NOMO-1 treated with DMSO at 0.1 percent for 48 hours (cell line): ENCODE measurements at regions not wholly inside any gene's neighbourhood (a gene's known extent, or its start where the extent isn't known, plus 50 kb on each side); places are given as distances from the start of the nearest gene placed in this dataset.
A peak's percentile ranks its signal among the peaks of the same experiment; 100 is the strongest.
"Not testable (repeated sequence)": the region's sequence is repeated elsewhere in the genome, so short reads cannot be mapped to it uniquely, and the experiment has no call there.

Experiments used
- DNase-seq: peaks from one replicate; lab custom pipeline; 2025; ENCODE audit not compliant: unreplicated experiment; lab: John Stamatoyannopoulos, UW

- DNase-seq = no peak
These were observed 155.2 kb downstream of the SLC38A4 start for GRCh38 chr12:46670636-46671035.

- no peak for DNase-seq
These were observed 156.1 kb downstream of the SLC38A4 start for GRCh38 chr12:46669720-46670119.

GRCh38 chr12:46667551-46667950 is 158.2 kb downstream of the SLC38A4 start:
- no peak for DNase-seq

DNA sequence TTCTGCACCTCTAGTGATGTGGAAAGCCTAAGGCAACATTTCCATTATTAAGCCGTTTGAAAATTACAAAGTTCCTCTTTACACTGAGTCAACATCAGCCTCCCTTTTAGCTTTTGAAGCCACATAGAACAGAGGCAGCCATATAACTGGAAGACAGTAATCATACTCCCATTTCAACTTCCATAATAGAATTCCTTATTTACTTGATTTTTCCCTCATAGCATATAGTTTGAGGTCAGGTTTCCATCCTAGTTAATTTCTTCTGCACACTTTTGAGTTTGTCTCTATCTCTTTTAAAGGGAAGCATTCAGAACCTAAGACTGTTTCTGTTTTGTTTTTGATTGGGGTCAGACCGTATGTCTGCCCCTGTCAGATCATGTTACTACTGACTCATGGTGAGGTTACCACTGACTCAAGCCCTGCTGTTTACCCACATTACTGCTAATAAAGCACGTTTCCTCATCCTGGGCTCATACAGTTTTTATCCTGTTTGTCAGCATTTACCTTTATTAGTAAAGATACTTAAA is 161.0 kb downstream of the SLC38A4 start:
- peak; percentile 85 for DNase-seq

DNA sequence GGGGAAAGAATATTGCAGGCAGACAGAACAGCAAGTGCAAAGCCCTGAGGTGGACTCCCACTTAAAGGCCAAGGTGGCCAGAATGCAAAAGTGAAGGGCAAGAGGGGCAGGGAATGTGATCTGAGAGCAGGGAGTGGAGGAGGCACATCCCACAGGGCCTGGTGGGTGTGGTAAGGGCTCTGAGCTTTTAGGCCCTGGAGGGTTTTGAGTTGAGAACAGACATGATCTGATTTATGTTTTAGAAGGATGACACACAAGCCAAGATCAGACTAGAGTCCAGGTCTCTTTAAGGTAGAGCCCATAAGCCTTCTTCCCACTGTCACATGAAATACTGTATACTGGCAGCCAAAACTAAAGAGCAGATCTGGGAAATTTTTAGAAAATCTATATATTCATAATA is 162.5 kb downstream of the SLC38A4 start:
- no peak for DNase-seq

GRCh38 chr12:46661110-46661845 is 164.5 kb downstream of the SLC38A4 start:
- DNase-seq = peak; percentile 82

- peak; percentile 92 for DNase-seq
These were observed 165.1 kb downstream of the SLC38A4 start for GRCh38 chr12:46660719-46661109.

DNA sequence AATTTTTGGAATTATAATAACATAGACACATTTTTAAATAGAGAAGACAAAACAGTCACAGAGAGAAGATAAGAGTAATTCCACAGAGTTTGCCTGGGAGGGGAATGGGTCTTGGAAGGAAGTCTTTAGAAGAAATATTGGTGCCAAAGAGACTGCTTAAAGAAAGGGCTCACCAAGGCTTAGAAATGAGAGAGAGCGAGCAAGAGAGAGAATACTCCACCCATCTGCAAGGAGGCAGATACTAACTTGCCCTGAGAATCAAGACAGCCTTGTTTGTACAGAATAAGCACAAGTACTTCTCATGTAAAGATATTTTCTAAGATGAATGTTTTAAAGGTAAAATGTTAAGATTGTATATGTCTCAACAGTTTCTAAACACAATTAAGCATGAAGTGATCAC is 165.5 kb downstream of the SLC38A4 start:
- DNase-seq = no peak

DNA sequence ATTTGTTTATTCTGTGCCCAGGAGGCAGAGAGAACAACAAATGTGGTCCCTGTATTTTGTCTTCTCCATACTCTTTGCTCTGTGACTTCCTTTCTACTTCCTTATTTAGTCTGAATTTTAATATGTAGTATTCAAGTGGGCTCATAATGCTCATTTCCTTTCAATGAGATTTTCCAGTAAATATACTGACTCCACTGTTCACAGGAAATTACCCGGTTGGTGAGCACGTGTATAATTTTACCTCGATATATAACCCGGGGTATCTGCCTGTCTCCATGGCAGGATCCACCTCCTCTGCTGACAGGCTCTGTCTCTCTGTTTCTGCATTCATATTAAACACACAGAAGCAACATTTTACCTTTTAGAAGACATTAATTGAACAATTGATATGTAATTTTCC is 166.0 kb downstream of the SLC38A4 start:
- DNase-seq = peak; percentile 43

GRCh38 chr12:46659032-46659650 is 166.7 kb downstream of the SLC38A4 start:
- DNase-seq = no peak

- DNase-seq = no peak
These were observed 168.1 kb downstream of the SLC38A4 start for GRCh38 chr12:46657453-46658411.

DNA sequence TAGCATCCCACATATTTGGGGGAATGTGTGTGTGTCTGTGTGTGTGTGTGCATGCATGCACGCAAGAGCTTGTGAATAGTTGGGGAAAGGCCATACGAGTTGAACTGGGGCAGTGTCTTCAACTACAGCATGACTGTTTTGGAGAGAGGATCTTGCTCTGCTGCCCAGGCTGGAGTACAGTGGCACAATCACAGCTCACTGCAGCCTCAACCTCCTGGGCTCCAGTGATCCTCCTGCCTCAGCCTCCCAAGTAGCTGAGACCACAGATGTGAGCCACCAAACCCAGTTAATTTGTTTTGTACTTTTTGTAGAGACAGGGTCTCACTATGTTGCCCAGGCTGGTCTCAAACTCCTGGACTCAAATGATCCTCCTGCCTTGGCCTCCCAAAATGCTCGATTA is 169.8 kb downstream of the SLC38A4 start:
- DNase-seq = not testable (repeated sequence)

- no peak for DNase-seq
These were observed 172.5 kb downstream of the SLC38A4 start for GRCh38 chr12:46653311-46653710.

- no peak for DNase-seq
These were observed 173.1 kb downstream of the SLC38A4 start for GRCh38 chr12:46652692-46653091.

DNA sequence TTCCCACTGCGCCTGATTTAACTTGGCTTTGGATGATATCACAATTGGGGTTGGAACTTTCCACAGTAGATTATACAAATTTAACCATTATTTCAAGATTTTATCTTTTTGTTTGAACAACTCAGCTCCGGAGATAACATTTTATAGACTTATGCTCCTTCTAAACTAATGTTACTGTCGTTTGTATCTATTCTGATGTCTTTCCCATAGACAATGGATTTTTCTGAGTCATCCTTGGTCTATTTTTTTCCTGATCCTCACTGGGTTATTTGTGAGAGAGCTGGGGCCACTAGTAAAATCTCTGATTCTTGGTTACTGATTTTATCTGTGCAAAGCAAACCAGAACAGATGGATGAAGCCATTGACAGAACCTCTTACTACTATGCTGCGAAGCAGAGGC is 175.1 kb downstream of the SLC38A4 start:
- no peak for DNase-seq

DNA sequence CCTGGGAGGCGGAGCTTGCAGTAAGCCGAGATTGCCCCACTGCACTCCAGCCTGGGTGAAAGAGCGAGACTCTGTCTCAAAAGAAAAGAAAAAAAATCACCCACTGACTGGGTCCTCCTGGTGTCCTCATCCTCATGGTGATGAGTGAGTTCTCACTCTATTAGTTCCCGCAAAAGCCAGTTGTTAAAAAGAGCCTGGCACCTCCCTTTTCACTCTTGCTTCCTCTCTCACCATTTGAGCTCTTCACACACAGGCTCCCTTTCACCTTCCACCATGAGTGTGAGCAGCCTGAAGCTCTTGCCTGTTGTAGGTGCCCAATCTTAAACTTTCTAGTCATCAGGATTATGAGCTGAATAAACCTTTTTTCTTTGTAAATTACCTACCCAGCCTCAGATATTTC is 176.4 kb downstream of the SLC38A4 start:
- no peak for DNase-seq

DNA sequence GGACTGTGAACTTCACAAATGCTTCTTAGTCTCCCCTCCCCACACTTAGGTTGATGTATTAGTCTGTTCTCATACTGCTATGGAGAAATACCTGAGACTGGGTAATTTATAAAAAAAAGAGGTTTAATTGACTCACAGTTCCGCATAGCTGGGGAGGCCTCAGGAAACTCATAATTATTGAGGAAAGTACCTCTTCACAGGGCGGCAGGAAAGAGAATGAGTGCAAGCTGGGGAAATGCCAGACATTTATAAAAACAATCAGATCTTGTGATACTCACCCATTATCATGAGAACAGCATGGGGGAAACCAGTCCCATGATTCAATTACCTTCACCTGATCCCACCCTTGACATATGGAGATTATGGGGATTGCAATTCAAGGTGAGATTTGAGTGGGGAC is 178.8 kb downstream of the SLC38A4 start:
- no peak for DNase-seq

- DNase-seq = not testable (repeated sequence)
These were observed 184.1 kb downstream of the SLC38A4 start for GRCh38 chr12:46641649-46642048.

DNA sequence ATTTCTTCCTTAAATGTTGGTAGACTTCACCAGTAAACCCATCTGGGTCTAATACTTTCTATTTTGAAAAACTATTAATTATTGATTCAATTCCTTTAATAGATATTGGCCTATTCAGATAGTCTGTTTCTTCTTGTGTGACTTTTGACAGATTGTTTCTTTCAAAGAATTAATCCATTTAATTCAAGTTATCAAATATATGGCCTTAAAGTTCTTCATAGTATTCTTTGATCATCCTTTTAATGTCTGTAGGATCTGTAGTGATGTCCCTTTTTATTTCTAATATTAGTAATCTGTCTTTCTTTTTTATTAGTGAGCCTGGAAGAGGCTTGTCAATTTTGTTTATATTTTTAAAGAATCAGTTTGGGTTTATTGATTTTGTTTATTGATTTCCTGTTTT is 190.0 kb downstream of the SLC38A4 start:
- no peak for DNase-seq

DNA sequence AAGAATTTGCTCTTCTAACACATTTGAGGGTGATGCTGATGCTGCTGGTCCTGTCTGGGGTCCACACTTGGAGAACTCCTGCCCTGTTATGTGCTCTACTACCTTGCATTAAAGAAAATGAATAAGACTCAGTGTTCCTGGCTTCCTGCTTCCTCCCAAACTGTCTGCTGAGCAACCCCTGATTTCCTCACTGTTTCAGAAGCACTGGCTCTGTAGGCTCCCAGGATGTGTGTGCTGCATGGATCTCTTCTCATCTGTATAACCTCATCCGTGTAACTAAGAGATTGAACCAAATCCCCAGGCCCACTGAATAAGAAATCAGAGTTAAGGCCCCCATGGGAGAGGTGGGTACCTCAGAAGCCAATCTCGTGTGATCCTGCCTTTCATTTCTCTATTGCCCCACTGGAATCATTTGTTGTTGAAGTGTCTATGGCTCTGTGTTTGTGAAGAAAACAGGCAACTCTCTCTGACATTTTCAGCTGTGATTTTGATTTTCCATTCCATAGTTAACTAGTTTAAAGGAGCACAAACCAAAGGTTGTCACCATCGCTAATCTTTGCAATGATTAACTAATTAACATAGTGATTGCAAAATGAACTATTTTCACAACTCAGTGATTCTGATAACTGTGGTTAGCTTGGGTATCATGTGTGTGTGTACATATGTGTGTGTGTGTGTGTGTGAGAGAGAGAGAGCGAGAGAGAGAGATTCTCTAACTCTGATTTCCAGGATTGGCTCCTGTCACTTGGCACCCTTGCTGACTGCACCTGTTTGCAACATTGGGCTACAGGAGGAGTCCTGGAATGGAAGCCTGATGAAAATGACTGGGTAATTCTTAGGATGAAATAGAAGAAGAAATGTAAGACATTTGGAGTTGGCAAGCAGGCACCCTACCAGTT is 196.2 kb downstream of the SLC38A4 start:
- no peak for DNase-seq
